ENCODE measurements at regions not wholly inside any gene's neighbourhood (a gene's known extent, or its start where the extent isn't known, plus 50 kb on each side); places are given as distances from the start of the nearest gene placed in this dataset.

DNA sequence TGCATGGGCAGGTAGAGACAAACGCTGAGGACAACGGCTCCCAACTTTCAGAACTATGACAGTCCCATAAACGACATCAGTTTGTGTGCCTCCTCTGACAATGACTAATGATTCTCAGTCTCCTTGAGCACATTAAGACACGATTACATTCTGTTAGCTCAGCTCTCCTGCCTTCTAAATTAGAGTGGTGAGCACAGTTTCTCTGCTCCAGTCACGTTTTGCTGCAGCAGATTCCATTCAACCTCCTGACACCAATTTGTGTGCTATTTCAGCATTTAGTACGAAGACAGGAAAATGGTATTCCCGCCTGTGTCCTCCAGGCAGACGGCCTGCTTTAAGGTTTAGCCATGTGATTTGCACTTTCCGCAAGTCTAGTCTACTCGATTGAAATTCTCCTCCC lies 458.4 kb upstream of the CFAP20DC start:
- TF ChIP-seq, protein P1, sequence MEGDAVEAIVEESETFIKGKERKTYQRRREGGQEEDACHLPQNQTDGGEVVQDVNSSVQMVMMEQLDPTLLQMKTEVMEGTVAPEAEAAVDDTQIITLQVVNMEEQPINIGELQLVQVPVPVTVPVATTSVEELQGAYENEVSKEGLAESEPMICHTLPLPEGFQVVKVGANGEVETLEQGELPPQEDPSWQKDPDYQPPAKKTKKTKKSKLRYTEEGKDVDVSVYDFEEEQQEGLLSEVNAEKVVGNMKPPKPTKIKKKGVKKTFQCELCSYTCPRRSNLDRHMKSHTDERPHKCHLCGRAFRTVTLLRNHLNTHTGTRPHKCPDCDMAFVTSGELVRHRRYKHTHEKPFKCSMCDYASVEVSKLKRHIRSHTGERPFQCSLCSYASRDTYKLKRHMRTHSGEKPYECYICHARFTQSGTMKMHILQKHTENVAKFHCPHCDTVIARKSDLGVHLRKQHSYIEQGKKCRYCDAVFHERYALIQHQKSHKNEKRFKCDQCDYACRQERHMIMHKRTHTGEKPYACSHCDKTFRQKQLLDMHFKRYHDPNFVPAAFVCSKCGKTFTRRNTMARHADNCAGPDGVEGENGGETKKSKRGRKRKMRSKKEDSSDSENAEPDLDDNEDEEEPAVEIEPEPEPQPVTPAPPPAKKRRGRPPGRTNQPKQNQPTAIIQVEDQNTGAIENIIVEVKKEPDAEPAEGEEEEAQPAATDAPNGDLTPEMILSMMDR (IDR thresholded peaks at IDR 0.05 in 4 of 5, conservative IDR thresholded peaks at IDR 0.05 in 1 of 5): no peak
- TF ChIP-seq POLR2A (IDR thresholded peaks at IDR 0.05): no peak

Data from gastrocnemius medialis (tissue), 4 donors.